ENCODE measurements at regions not wholly inside any gene's neighbourhood (a gene's known extent, or its start where the extent isn't known, plus 50 kb on each side); places are given as distances from the start of the nearest gene placed in this dataset.
A peak's percentile ranks its signal among the peaks of the same experiment; 100 is the strongest.

DNA sequence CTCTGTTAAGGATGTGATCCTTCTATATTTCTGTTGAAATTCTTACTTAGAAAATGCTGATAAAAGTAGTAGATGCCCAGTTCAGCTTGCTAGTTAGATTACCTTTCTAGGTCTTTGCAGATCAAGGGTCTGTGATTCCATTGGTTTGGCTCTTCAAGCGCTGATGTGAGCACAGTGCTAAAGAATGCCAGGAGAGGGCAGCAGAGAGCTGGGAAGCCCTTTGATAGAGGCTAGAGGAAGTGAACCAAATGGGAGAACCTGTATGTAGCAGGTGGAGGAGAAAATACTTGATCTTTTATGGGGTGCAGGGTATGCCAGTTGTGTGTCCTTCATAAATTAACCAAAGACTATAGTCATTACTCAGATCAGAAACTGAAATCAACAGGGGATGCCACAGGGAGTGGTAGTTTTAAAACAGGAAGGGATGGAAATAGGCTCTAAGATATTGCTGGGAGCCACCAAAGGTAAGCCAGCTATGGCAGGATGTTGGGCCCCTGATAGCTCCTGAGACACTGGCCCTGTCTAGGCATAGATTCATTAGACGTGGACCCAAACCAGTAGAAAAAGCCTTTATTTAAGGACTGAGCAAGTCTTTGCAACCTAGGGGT lies 677.4 kb downstream of the SQOR start:
- peak; percentile 48 for DNase-seq (ENCODE audit: low read depth)
- TF ChIP-seq, protein P1, sequence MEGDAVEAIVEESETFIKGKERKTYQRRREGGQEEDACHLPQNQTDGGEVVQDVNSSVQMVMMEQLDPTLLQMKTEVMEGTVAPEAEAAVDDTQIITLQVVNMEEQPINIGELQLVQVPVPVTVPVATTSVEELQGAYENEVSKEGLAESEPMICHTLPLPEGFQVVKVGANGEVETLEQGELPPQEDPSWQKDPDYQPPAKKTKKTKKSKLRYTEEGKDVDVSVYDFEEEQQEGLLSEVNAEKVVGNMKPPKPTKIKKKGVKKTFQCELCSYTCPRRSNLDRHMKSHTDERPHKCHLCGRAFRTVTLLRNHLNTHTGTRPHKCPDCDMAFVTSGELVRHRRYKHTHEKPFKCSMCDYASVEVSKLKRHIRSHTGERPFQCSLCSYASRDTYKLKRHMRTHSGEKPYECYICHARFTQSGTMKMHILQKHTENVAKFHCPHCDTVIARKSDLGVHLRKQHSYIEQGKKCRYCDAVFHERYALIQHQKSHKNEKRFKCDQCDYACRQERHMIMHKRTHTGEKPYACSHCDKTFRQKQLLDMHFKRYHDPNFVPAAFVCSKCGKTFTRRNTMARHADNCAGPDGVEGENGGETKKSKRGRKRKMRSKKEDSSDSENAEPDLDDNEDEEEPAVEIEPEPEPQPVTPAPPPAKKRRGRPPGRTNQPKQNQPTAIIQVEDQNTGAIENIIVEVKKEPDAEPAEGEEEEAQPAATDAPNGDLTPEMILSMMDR (conservative IDR thresholded peaks at IDR 0.05; ENCODE audit: low read depth, low read length), result peak; percentile 76
- no peak overlapping the region for H3K4me3 ChIP-seq (ENCODE audit: low read depth, low read length)

DNA sequence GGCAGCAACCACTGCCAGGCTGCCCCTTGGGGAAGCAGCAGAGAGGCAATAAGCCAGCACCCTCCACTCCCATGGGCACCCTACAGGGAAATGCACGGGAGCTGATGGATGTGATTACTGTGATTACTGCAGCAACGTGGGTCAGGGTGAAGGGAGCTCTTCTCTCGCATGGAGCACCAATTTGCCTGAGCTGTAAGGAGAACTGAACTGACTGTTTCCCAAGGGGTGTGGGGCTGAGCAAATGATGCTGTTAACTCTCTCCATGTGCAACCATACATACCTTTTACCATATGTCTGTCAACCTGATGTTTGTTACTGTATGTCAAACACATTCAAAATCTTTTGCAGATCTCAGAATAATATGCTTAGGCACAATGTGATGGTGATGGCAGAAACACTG lies 680.6 kb downstream of the SQOR start:
- no peak for DNase-seq (ENCODE audit: low read depth)
- H3K4me3 ChIP-seq (ENCODE audit: low read depth, low read length), result no peak overlapping the region
- TF ChIP-seq, protein P1 (conservative IDR thresholded peaks at IDR 0.05; ENCODE audit: low read depth, low read length), result no peak

GRCh38 chr15:46316024-46316423 lies 681.2 kb downstream of the SQOR start:
- DNase-seq (ENCODE audit: low read depth), result no peak
- no peak overlapping the region for H3K4me3 ChIP-seq (ENCODE audit: low read depth, low read length)
- TF ChIP-seq, protein P1 (conservative IDR thresholded peaks at IDR 0.05; ENCODE audit: low read depth, low read length), result no peak

- no peak overlapping the region for H3K4me3 ChIP-seq (ENCODE audit: low read depth, low read length)
- TF ChIP-seq, protein P1 (conservative IDR thresholded peaks at IDR 0.05; ENCODE audit: low read depth, low read length), result no peak
- DNase-seq (ENCODE audit: low read depth), result no peak
Observed at GRCh38 chr15:46317029-46317428, 682.2 kb downstream of the SQOR start.

DNA sequence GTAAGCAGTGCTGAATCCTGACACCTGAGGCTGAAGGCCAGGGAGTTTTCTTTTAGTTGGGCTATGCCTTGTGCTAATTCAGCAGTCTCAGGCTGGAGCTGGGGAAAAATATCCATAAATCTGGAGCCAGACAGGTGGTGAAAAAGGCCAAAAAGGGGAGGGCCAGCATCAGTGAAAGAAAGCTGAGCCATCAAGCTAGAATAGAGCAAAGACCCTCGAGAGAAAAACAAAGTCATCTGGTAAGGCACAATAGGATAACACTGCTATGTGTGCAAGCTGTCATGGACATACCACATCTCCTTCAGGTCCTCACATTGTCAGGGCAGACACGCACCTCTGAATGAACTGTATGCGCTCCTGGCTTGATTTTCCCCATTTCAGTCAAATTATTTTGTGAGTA lies 687.9 kb downstream of the SQOR start:
- H3K4me3 ChIP-seq (ENCODE audit: low read depth, low read length), result no peak overlapping the region
- TF ChIP-seq, protein P1 (conservative IDR thresholded peaks at IDR 0.05; ENCODE audit: low read depth, low read length), result no peak
- DNase-seq (ENCODE audit: low read depth), result no peak

DNA sequence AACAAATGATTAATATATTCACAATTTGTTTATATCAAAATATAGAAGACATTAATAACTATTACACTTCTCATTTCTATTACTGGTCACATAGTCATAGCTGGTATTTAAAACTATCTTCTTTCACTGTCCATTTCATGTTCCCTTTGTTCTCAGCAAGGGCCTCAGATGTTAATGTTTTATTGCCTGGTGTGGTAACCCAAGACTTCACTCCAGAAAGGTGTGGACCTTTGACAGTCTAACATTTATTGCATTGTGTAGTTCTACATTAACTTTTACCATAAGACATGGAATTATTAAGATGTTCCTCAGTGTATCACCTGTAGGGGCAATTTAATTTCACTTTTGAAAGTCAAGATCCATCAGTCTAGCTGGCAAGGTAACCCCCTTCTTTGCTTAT lies 691.3 kb downstream of the SQOR start:
- no peak for DNase-seq (ENCODE audit: low read depth)
- TF ChIP-seq, protein P1 (conservative IDR thresholded peaks at IDR 0.05; ENCODE audit: low read depth, low read length), result no peak
- no peak overlapping the region for H3K4me3 ChIP-seq (ENCODE audit: low read depth, low read length)

DNA sequence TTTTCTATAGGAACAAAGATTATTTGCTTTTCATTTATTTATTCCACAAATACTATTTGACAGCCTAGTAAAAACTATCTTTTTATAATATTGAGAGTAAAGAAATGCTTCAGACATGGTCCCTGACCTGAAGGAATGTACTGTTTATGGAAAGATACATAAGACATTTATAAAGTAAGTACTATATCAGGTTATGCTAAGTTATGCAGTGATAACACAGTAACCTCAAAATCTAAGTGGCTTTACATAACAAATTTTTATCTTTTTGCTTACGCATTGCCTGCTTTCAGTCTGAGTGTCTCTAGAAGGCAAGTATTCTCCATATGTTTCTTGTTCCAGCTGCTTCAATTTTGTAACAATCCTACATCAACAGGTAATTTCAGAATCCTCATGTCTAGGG lies 694.0 kb downstream of the SQOR start:
- H3K4me3 ChIP-seq (ENCODE audit: low read depth, low read length), result no peak overlapping the region
- TF ChIP-seq, protein P1 (conservative IDR thresholded peaks at IDR 0.05; ENCODE audit: low read depth, low read length), result no peak

More for the DNA sequence above, 694.0 kb downstream of the SQOR start:
- no peak for DNase-seq (ENCODE audit: low read depth)

Data from choroid plexus epithelial cell (primary cell).